IPS-18a (cell line): ENCODE measurements at regions not wholly inside any gene's neighbourhood (a gene's known extent, or its start where the extent isn't known, plus 50 kb on each side); places are given as distances from the start of the nearest gene placed in this dataset.
"Not testable (repeated sequence)": the region's sequence is repeated elsewhere in the genome, so short reads cannot be mapped to it uniquely, and the experiment has no call there.

ENCODE experiments used
- H3K27ac ChIP-seq: one replicate; pipeline ENCODE4 v1.5.1; 2013; ENCODE audit warnings: low read length
- H3K27me3 ChIP-seq: one replicate; pipeline ENCODE4 v1.6.1; 2013; ENCODE audit warnings: mild to moderate bottlenecking, low read length; ENCODE audit not compliant: control insufficient read depth, insufficient read depth
- H3K36me3 ChIP-seq: one replicate; pipeline ENCODE4 v1.6.1; 2013; ENCODE audit warnings: low read depth, low read length; ENCODE audit not compliant: control insufficient read depth
- H3K4me1 ChIP-seq: one replicate; pipeline ENCODE4 v1.6.1; 2013; ENCODE audit warnings: low read depth, low read length; ENCODE audit not compliant: control insufficient read depth
- H3K4me3 ChIP-seq: one replicate; pipeline ENCODE4 v1.5.1; 2013; ENCODE audit warnings: low read length
- H3K9ac ChIP-seq: one replicate; pipeline ENCODE4 v1.6.1; 2013; ENCODE audit warnings: mild to moderate bottlenecking, low read length, moderate library complexity
- H3K9me3 ChIP-seq: one replicate; pipeline ENCODE4 v1.6.1; 2013; ENCODE audit warnings: low read depth, low read length; ENCODE audit not compliant: control insufficient read depth

DNA sequence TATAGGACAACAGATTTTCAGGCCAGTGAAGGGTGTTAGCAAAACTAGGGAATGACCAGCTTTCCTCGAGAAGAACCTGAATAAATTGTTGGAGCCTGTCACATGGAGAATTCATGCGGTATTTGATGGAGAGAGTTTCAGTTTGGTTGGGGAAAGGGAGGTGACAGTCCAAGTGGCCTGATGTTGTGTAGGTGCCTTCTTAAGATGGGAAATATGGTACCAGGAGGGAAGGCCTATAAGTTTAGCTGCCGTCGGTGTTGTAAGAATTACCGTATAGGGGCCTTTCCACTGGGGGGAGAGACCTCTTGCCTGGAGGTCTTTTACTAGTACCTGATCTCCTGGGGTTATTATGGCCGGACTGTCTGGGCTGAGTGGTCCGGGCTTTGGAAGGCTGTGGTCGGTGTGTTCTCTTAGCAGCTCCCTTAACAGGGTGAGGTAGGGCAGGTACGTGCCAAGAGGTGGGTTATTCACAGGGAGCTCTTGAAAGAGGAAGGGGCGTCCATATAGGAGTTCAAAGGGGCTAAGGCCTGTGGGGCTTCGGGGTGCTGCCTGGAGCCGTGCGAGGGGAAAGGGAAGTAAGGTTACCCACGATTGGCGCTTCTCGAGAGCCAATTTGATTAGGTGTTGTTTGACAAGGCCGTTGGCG is 641.1 kb upstream of the DPP6 start:
- not testable (repeated sequence) for H3K27me3 ChIP-seq, H3K9me3 ChIP-seq, H3K36me3 ChIP-seq, H3K4me3 ChIP-seq, H3K27ac ChIP-seq, H3K4me1 ChIP-seq, H3K9ac ChIP-seq

DNA sequence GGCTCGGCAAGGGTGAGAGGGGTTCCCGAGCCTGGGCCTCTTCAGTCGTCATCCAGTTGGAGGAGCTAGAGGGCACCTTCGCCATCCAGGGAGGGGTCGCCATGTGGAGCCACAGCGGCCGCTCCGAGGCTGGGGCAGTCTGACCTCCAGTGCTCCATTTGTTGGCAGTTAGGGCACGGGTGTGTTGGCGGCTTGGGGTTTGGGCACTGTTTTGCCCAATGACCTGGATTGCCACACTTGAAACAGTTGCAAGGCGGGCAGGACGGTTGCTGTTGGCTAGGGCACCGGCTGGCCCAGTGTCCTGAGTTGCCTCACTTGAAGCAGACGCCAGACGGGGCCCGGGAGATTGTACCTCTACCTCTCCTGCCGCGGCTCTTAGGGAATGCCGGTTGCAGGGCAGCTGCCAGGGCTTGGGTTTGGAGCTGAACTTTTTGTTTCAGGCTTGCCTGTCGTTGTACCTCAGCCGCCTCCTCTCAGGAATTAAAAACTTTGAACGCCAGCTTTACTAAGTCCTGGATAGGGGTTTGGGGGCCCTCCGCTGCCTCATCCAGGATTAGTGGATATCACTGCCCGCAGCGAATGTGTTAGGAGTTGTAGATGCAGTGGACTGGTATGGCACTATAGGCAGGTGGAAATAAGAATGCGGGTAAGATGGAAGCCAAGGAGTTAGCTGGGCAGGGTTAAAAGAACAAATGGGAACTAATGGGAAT is 639.9 kb upstream of the DPP6 start:
- H3K4me3 ChIP-seq, H3K27ac ChIP-seq, H3K27me3 ChIP-seq, H3K9ac ChIP-seq, H3K36me3 ChIP-seq, H3K9me3 ChIP-seq, H3K4me1 ChIP-seq: not testable (repeated sequence)

DNA sequence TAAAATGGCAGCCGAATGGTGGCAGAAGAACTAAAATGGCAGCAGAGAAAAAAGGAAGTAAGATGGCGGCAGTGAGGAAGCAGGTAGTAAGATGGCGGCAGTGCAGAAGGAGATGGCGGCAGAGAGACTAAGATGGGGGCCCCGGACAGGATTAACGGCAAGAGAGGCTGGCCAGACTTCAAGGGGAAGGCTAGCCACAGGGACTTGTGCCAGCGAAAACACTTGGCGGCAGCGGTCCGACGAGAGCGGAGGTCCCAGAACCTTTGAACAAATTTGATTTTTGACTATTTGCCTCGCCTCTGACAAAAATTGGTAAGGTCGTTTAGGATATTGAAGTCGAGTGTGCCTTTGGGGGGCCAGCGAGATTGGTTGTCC is 639.4 kb upstream of the DPP6 start:
- H3K27me3 ChIP-seq, H3K9me3 ChIP-seq, H3K4me1 ChIP-seq, H3K4me3 ChIP-seq, H3K9ac ChIP-seq, H3K36me3 ChIP-seq, H3K27ac ChIP-seq: not testable (repeated sequence)

DNA sequence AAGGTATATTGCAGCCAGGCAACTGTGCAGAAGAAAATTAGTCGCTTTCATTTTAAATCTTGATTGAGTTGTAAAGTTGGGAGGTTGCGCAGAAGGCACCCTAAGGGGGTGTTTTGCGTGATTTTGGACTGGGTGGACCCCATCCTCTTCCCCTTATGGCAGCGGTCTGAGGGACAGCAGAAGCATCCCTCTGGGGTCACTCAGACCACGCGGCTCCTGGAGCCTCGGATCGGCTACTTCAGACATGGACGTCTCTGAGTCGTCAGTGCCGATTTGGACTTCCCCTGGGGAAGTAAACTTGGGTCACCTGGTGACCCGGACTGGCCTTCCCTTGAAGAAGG is 639.0 kb upstream of the DPP6 start:
- Histone ChIP-seq H3K9ac (no peak overlapping the region), H3K36me3 (no peaks in the 10 kb centered on the region), H3K4me1 (no peaks in the 10 kb centered on the region), H3K9me3 (peaks cover 6% of the 10 kb centered on the region), H3K27me3 (no peaks in the 10 kb centered on the region), H3K27ac (no peak overlapping the region), H3K4me3 (no peak overlapping the region)

DNA sequence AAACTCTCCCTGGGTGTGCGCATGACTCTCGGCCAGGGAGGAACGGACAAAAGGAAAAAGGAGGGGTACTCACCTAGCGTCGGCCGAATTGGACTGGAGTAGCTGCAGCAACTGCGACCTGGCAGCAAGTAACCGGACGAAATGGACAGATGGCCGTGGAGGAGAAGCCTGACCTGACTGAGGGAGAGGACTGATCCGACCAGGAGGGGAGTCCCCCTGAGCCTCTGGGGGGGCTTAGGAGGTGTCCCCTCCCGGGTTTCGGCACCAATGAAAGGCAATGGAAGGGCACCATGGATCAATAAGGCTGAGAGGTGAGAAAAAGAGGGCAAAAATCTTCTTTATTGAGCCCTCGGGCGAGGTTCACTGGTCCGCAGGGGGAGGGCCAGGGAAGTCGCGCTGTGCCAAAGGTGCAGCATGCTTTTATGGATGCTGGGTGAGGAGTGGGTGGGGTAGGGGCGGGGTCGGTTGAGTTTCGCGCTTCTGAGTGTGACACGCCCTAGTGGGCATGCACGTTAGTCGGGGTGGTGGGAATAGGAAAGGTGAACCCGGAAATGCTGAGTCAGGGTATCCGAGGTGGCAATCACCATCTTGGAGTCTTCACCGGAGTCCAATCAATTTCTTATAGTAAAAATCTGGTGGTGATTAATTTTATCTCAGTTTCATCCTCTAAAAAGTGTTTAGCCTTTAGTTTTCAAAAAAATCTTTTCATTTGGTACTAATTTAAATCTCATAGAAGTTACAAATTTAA is 638.5 kb upstream of the DPP6 start:
- Histone ChIP-seq H3K36me3 (no peaks in the 10 kb centered on the region), H3K27ac (no peak overlapping the region), H3K4me1 (no peaks in the 10 kb centered on the region), H3K4me3 (no peak overlapping the region), H3K9me3 (peaks cover 9% of the 10 kb centered on the region), H3K9ac (no peak overlapping the region), H3K27me3 (no peaks in the 10 kb centered on the region)

DNA sequence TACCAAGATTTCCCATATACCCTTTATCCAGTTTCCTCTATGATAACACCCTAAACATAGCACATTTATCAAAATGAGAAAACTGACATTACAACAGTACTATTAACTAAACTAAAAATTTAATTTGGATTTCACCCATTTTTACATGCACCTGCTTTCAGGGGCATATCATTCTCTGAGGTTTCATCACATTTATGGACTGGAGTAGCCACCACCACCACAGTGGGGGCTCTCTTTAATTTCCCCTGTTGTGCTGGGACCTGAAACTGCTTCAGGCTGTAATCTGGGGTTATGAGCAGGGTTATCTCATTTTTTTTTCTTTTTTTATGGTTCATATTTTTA is 637.9 kb upstream of the DPP6 start:
- H3K27me3 ChIP-seq: no peaks in the 10 kb centered on the region
- no peaks in the 10 kb centered on the region for H3K36me3 ChIP-seq
- H3K4me1 ChIP-seq: no peaks in the 10 kb centered on the region
- H3K9ac ChIP-seq: no peak overlapping the region
- H3K27ac ChIP-seq: no peak overlapping the region
- no peak overlapping the region for H3K4me3 ChIP-seq
- H3K9me3 ChIP-seq: peaks cover 9% of the 10 kb centered on the region

DNA sequence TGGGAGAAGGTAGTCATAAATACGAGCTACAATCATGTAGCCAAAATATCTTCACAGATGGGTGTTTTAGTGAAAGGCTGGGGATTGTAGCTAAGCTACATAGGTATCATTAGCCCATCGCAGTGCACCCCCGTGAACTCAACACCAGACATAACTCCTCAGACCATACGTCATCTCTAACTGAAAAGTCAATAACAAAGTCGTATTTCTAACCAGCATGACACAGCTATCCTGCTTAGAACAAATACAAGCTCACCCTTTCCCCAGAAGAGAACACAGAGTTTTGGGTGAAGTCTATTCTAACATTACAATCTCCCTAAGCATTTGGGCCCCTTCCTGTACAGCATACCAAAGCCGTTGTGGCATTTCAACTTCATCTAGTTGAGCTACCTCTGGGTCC is 636.6 kb upstream of the DPP6 start:
- H3K27ac ChIP-seq: no peak overlapping the region
- no peaks in the 10 kb centered on the region for H3K36me3 ChIP-seq
- peaks cover 9% of the 10 kb centered on the region for H3K9me3 ChIP-seq
- no peak overlapping the region for H3K9ac ChIP-seq
- H3K27me3 ChIP-seq: no peaks in the 10 kb centered on the region
- H3K4me1 ChIP-seq: no peaks in the 10 kb centered on the region
- H3K4me3 ChIP-seq: no peak overlapping the region

DNA sequence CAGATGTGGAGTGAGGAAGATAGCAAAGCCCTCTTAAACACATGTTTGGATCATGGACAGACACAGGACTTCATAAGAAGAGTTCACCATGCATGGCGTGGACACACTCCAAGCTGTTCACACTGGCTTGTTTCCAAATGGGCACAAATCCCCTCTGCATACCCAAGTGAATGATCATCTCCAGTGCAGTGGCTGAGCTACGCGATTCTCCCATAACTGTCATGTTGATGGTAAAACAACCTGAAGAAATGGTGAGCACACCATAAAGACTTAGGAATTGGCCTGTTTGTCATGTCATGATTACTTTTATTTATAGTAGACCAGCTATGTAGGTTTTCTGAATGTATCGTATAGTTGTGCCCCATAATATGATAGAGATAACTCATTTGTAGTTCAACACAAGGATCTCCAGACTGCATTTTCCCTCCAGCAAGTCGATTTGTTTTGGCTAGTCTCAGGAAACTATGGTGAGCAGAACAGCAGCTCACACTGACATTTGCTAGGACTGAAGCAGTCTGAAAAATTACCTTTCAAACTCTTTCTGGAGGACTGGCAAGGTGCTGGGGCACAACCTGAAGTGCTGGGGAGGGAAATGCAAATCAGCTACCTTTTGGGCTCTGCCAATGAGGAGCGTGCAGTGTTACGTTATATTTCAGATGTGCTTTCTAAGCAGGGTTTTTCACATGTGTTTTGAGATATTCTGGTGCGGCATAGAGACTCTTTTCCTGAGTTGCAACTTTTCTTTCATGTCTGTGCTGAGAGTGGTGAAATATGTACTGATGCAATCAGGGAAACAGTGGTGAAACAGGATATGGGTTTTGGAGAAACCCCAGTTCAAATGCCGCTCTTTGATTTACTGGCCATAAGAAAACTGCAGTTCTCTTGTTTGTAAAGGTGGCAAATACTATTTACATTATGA is 629.6 kb upstream of the DPP6 start:
- no peaks in the 10 kb centered on the region for H3K36me3 ChIP-seq
- no peak overlapping the region for H3K27ac ChIP-seq
- peaks cover 6% of the 10 kb centered on the region for H3K9me3 ChIP-seq
- no peak overlapping the region for H3K9ac ChIP-seq
- no peak overlapping the region for H3K4me3 ChIP-seq
- no peaks in the 10 kb centered on the region for H3K4me1 ChIP-seq
- H3K27me3 ChIP-seq: no peaks in the 10 kb centered on the region

DNA sequence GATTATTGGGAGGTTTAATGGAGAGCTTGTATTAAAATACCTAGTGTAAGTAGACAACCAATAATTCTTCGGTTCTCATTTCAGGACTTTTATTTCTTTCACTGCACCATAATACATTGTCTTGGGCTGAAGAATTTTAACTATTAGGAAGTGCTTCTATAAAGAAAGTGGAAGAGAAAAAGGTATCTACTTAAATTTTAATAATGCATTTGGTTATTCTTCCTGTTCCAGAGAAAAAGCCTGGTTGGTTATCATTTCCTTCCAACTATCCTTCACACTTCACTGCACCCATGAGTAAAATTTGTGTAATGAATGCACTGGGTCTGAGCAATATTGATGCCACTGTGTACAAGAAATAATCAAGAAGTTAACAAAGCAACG is 629.0 kb upstream of the DPP6 start:
- no peaks in the 10 kb centered on the region for H3K27me3 ChIP-seq
- no peak overlapping the region for H3K27ac ChIP-seq
- no peaks in the 10 kb centered on the region for H3K4me1 ChIP-seq
- H3K4me3 ChIP-seq: no peak overlapping the region
- peaks cover 13% of the 10 kb centered on the region for H3K9me3 ChIP-seq
- no peaks in the 10 kb centered on the region for H3K36me3 ChIP-seq
- H3K9ac ChIP-seq: no peak overlapping the region

DNA sequence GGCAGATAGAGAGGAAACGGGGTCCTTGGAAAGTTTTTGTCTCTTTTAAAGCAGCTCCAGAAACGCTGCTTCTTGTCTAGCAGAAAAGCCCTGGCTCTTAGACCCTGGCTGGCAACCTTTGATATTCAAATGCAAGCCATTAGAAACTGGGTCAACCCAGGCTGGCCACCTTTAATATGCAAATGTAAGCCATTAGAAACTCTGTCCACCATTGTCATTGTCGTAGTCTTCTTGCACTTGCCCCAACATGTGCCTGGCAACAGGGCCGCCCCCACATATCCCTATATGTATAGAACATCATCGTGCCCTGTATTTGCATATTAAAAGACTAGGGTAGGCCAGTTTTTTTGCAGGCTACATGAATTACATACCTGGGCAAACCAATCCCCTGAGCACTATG is 621.3 kb upstream of the DPP6 start:
- no peak overlapping the region for H3K27ac ChIP-seq
- peaks cover 36% of the 10 kb centered on the region for H3K9me3 ChIP-seq
- H3K9ac ChIP-seq: no peak overlapping the region
- no peaks in the 10 kb centered on the region for H3K36me3 ChIP-seq
- H3K4me3 ChIP-seq: no peak overlapping the region
- no peaks in the 10 kb centered on the region for H3K4me1 ChIP-seq
- no peaks in the 10 kb centered on the region for H3K27me3 ChIP-seq

DNA sequence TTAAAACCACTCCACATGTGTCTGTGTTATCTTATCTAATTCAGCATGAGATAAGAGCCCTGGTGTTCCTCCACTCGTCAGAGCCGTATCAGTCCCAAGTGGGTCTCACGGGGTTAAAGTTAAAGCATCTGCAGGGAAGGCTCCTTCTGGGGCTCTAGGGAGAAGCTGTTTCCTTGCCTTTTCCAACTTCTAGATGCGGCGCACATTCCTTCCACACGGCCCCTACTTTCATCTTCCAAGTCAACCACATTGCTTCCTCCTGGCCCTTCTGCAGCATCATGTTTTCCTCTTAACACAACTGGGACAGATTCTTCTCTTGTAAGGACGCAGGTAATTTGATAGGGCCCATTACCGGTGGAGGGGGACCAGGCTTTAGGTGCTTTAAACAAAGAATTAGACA is 620.1 kb upstream of the DPP6 start:
- H3K36me3 ChIP-seq: no peaks in the 10 kb centered on the region
- no peaks in the 10 kb centered on the region for H3K27me3 ChIP-seq
- no peak overlapping the region for H3K27ac ChIP-seq
- no peak overlapping the region for H3K9ac ChIP-seq
- H3K4me1 ChIP-seq: no peaks in the 10 kb centered on the region
- no peak overlapping the region for H3K4me3 ChIP-seq
- H3K9me3 ChIP-seq: peaks cover 36% of the 10 kb centered on the region
